Activated T-cell treated with anti-CD3 and anti-CD28 coated beads, Interleukin-2, amount 50 U/mL, for 24 hours (primary cell): ENCODE measurements at regions not wholly inside any gene's neighbourhood (a gene's known extent, or its start where the extent isn't known, plus 50 kb on each side); places are given as distances from the start of the nearest gene placed in this dataset.

Source experiments
- DNase-seq: peaks from one replicate; pipeline ENCODE4 v3.0.0-alpha.2; 2020
- H3K27ac Mint-ChIP-seq: 2 replicates; pipeline ENCODE4 v1.8.0; 2020; ENCODE audit warnings: mild to moderate bottlenecking, mixed read lengths
- H3K27me3 Mint-ChIP-seq: 2 replicates; pipeline ENCODE4 v1.8.0; 2020; ENCODE audit warnings: mixed read lengths
- H3K36me3 Mint-ChIP-seq: 2 replicates; pipeline ENCODE4 v1.8.0; 2020; ENCODE audit warnings: low read depth, mixed read lengths
- H3K4me1 Mint-ChIP-seq: 2 replicates; pipeline ENCODE4 v1.8.0; 2020; ENCODE audit warnings: low read depth, mixed read lengths
- H3K4me3 Mint-ChIP-seq: 2 replicates; pipeline ENCODE4 v1.8.0; 2020; ENCODE audit warnings: mild to moderate bottlenecking, moderate library complexity, mixed read lengths
- H3K9me3 Mint-ChIP-seq: 2 replicates; pipeline ENCODE4 v1.8.0; 2020; ENCODE audit warnings: mixed read lengths

DNA sequence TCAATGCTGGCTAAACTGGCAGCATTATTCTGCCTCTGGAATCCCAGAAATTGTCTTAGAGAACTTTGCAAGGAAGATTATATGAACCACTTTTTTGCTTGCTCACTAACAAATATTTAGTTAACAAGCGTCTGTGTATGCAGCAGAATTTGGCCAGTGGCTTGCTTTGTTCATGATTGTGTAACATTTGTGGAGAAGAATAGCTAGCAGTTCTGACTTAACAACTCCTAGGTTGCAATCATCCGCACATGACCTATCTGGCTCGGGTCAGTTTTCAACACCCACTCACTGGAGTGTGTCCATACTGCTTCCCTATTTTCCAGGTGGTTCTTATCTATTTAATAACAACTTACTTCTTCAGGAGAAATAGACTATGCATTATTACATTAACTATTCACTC, 98.5 kb downstream of the SNX18 start:
- H3K4me3 Mint-ChIP-seq = no peak overlapping the region
- no peaks in the 10 kb centered on the region for H3K9me3 Mint-ChIP-seq
- no peaks in the 10 kb centered on the region for H3K27me3 Mint-ChIP-seq
- H3K4me1 Mint-ChIP-seq = peaks cover 10% of the 10 kb centered on the region
- H3K36me3 Mint-ChIP-seq = no peaks in the 10 kb centered on the region
- H3K27ac Mint-ChIP-seq = no peak overlapping the region
- DNase-seq = no peak

DNA sequence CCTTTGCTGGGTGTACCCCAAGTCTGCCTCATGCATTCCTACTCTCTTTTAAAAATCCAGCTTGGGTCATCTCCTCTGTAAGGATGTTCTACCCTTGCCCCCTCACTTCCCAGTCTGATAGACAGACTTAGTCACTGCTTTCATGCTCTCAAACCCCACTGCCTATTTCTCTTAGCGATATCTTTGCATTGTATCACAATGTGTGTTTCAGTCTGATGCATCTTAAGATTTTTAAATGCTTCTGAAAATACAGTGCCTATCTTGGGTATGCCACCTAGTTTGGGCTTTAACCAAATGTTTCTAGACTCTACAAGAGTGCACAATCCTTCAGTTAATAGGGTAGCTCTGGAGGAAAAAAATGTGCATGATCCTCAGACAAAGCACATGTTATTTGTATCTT, 97.8 kb downstream of the SNX18 start:
- no peaks in the 10 kb centered on the region for H3K36me3 Mint-ChIP-seq
- no peak overlapping the region for H3K4me3 Mint-ChIP-seq
- DNase-seq = no peak
- H3K9me3 Mint-ChIP-seq = no peaks in the 10 kb centered on the region
- no peak overlapping the region for H3K27ac Mint-ChIP-seq
- peaks cover 16% of the 10 kb centered on the region for H3K4me1 Mint-ChIP-seq
- H3K27me3 Mint-ChIP-seq = no peaks in the 10 kb centered on the region

DNA sequence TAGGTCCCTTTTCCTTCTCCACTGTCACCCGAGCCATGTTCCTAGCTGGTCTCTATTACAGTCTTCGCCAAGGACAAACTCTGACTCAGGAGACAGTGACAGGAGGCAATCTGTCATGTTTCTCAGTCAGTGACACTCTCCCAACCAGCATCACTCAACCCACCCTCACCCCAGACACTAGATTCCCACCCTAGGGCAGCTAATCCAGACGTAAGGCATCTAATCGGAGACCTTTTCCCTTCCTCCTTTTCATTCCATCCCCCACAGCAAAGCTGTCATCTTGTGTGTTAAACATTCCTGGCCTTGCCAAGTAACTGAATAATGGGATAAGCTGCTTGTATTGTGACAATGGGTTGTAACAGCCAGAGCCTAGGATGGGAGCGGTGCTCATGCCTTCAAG, 95.2 kb downstream of the SNX18 start:
- peaks cover 26% of the 10 kb centered on the region for H3K4me1 Mint-ChIP-seq
- no peak overlapping the region for H3K27ac Mint-ChIP-seq
- DNase-seq = no peak
- H3K36me3 Mint-ChIP-seq = peaks cover 2% of the 10 kb centered on the region
- H3K4me3 Mint-ChIP-seq = no peak overlapping the region
- H3K9me3 Mint-ChIP-seq = peaks cover 9% of the 10 kb centered on the region
- H3K27me3 Mint-ChIP-seq = no peaks in the 10 kb centered on the region

DNA sequence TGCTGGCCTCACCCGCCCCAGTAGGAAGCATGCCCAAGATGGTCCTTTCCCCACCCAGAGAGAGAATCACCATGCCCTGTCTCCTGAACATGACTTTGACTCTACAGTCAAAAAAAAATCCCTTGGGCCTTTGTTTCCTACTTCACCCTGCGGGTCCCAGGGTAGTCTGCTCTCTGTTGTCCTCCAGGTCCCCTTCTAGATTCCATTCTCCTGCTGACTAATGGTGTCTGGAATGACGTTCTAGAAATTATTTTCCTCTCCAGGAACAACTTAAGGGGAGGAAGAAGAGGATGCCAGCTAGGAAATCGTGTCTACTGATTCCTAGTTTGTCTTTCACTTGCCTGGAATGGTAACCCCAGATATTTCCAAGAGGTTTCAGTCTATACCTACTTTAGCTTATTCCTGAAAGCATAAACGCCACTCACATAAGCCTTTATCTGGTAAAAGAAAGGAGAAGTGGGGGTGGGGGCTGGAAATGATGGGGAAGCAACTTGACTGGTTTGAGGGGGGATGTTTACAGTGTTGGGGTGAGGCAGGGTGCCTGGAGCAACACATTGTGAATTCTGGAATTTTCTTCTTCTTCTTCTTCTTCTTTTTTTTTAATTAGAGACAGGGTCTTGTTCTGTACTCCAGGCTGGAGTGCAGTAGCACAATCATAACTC, 93.9 kb downstream of the SNX18 start:
- Mint-ChIP-seq H3K4me3 (no peak overlapping the region), H3K27me3 (no peaks in the 10 kb centered on the region), H3K9me3 (peaks cover 9% of the 10 kb centered on the region), H3K36me3 (peaks cover 2% of the 10 kb centered on the region), H3K4me1 (peaks cover 23% of the 10 kb centered on the region), H3K27ac (no peak overlapping the region)
- DNase-seq = no peak

DNA sequence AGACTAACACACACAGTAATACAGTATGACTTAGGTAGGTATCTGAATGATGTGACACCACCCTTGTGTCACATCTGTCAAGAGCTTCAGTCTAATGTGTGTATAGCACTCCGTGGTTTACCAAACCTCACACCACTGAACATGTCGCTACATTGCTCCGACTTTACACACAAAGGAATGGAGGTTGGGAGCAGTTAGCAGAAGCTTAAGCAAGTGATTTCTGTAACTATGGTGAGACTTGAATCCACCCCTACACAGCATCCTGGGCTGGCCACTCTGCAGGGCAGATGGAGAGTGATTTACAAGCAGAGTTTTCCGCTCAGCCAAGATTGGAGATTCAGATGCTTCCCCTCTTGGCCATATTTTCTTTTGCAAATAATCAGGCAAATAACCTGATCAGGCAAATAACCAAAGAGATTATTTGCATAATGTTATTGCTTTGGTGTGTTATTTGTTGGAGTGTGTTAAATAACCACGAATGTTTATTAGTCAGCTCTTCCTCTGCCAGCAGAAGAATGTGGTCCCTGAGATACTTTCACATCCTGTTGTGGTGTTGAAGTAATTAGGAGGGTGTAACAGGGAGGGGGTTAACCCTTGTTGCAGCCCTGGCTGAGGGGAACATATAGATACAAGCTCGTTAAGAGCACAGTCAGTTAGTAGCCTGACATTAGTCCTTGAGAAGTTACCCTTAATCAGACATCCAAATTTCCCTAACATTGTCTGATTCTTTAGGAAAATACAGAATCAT, 92.8 kb downstream of the SNX18 start:
- Mint-ChIP-seq H3K36me3 (peaks cover 2% of the 10 kb centered on the region), H3K9me3 (peaks cover 9% of the 10 kb centered on the region), H3K27me3 (no peaks in the 10 kb centered on the region), H3K27ac (no peak overlapping the region), H3K4me1 (peaks cover 23% of the 10 kb centered on the region), H3K4me3 (no peak overlapping the region)
- DNase-seq = no peak

- Mint-ChIP-seq H3K27me3 (no peaks in the 10 kb centered on the region), H3K4me1 (peaks cover 20% of the 10 kb centered on the region), H3K27ac (no peak overlapping the region), H3K36me3 (peaks cover 2% of the 10 kb centered on the region), H3K9me3 (peaks cover 9% of the 10 kb centered on the region), H3K4me3 (no peak overlapping the region)
- DNase-seq = no peak
These were observed 91.0 kb downstream of the SNX18 start for GRCh38 chr5:54608423-54609085.

- H3K36me3 Mint-ChIP-seq = peaks cover 2% of the 10 kb centered on the region
These were observed 89.4 kb downstream of the SNX18 start for GRCh38 chr5:54607006-54607405.

DNA sequence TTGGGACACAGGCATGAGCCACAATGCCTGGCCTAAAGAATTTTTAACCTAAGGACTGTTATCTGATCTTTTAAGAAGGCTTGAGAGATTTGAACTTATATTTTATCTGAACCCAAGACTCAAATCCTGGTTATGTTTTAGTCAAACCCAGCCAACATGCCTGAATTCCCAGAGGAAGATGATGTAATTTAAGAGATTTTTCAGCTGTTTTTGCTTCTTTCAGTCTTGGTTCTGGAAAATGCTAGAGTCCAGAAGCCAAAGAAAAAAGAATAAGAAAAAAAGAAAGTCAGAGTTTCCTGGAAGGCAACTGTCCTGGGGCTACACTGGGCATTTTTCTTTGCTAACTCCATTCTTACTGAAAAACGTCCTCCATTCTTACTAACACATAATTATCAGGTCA, 85.8 kb downstream of the SNX18 start:
- no peaks in the 10 kb centered on the region for H3K36me3 Mint-ChIP-seq
- H3K9me3 Mint-ChIP-seq = peaks cover 14% of the 10 kb centered on the region
- no peak for DNase-seq
- no peaks in the 10 kb centered on the region for H3K4me1 Mint-ChIP-seq
- no peak overlapping the region for H3K4me3 Mint-ChIP-seq
- no peaks in the 10 kb centered on the region for H3K27me3 Mint-ChIP-seq
- H3K27ac Mint-ChIP-seq = no peak overlapping the region

More at GRCh38 chr5:54607006-54607405, 89.4 kb downstream of the SNX18 start:
- Mint-ChIP-seq H3K4me3 (no peak overlapping the region), H3K27me3 (no peaks in the 10 kb centered on the region), H3K4me1 (peaks cover 20% of the 10 kb centered on the region), H3K27ac (no peak overlapping the region), H3K9me3 (peaks cover 9% of the 10 kb centered on the region)
- no peak for DNase-seq

- Mint-ChIP-seq H3K27me3 (no peaks in the 10 kb centered on the region), H3K4me1 (no peaks in the 10 kb centered on the region), H3K4me3 (no peak overlapping the region), H3K27ac (no peak overlapping the region), H3K36me3 (peaks cover 2% of the 10 kb centered on the region), H3K9me3 (peaks cover 21% of the 10 kb centered on the region)
- no peak for DNase-seq
These were observed 84.9 kb downstream of the SNX18 start for GRCh38 chr5:54602475-54602874.

DNA sequence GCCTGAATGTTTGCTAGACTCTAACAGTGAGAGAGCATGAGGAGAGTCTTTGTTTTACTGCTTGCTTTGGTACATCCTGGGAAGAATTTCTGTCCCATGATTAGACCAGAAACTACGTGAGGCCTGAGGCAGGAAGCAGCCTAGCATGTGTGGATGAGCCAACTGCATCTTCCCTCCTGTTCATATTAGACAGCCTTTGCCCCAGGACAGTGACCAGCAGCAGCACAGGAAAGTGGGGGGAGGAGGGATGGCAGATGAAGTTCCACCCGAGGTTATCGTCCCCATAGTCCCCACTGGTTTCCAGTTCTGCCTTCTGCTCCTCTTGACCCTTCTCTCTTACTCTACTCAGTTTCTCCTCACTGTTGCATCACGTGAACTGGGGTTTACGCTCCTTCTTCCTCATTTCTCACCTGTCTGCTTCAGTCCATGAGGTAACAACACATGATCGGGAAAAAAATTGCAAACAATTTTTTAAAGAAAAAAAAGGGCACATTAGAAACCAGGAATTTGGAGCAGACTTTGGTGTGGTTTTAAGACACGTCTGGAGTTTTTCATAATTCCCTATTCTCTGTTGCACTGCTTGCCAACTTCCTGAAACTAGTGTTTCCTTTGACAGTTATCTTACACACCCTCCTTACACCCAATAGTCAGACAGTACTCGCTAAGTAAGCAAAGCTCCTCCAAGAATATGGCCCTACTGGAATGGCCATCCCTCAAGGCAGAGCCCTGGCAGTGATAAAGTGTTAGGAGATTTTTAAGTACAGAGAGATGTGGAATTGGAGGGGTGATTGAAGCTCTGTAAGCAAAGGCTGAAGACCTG, 84.1 kb downstream of the SNX18 start:
- H3K9me3 Mint-ChIP-seq = peaks cover 30% of the 10 kb centered on the region
- H3K36me3 Mint-ChIP-seq = peaks cover 6% of the 10 kb centered on the region
- H3K4me1 Mint-ChIP-seq = no peaks in the 10 kb centered on the region
- DNase-seq = no peak
- no peak overlapping the region for H3K4me3 Mint-ChIP-seq
- H3K27me3 Mint-ChIP-seq = no peaks in the 10 kb centered on the region
- H3K27ac Mint-ChIP-seq = no peak overlapping the region
